ENCODE measurements at regions not wholly inside any gene's neighbourhood (a gene's known extent, or its start where the extent isn't known, plus 50 kb on each side); places are given as distances from the start of the nearest gene placed in this dataset.

- Histone ChIP-seq H3K27ac (ENCODE audit: low read length) (no peak overlapping the region), H3K4me3 (ENCODE audit: low read length) (no peak overlapping the region), H4K20me1 (ENCODE audit: insufficient read depth, low read length) (no peaks in the 10 kb centered on the region), H3F3A (ENCODE audit: insufficient read depth, low read length) (no peaks in the 10 kb centered on the region), H3K9ac (ENCODE audit: low read length) (no peak overlapping the region), H3K4me2 (ENCODE audit: low read depth, low read length) (no peak overlapping the region), H2AFZ (ENCODE audit: low read length) (no peak overlapping the region), H3K9me2 (replicated peaks; ENCODE audit: insufficient read depth, low read length) (no peaks in the 10 kb centered on the region; the same call in 1 of the 2 replicates), H3K9me3 (replicated peaks; ENCODE audit: insufficient read depth, low read length) (no peaks in the 10 kb centered on the region), H3K27me3 (replicated peaks; ENCODE audit: insufficient read depth, low read length) (no peaks in the 10 kb centered on the region), H3K36me3 (replicated peaks; ENCODE audit: insufficient read depth, low read length) (no peaks in the 10 kb centered on the region), H3K4me1 (ENCODE audit: low read length) (no peaks in the 10 kb centered on the region), H3K79me2 (ENCODE audit: low read length) (no peaks in the 10 kb centered on the region)
- no peak for DNase-seq
- TF ChIP-seq EZH2phosphoT487 (IDR thresholded peaks at IDR 0.05; ENCODE audit: low read length), result no peak
- no peak for TF ChIP-seq CTCF (IDR thresholded peaks at IDR 0.05; ENCODE audit: low read length)
- no peak for TF ChIP-seq EZH2 (optimal IDR thresholded peaks at IDR 0.05; ENCODE audit: low read depth, low read length)
Observed at GRCh38 chr5:36438765-36439561, 137.3 kb upstream of the RANBP3L start.

GRCh38 chr5:36440300-36440699, 138.6 kb upstream of the RANBP3L start:
- H3K79me2 ChIP-seq (ENCODE audit: low read length), result no peaks in the 10 kb centered on the region
- no peaks in the 10 kb centered on the region for H3K36me3 ChIP-seq (replicated peaks; ENCODE audit: insufficient read depth, low read length)
- no peaks in the 10 kb centered on the region for H4K20me1 ChIP-seq (ENCODE audit: insufficient read depth, low read length)
- H3K27me3 ChIP-seq (replicated peaks; ENCODE audit: insufficient read depth, low read length), result no peaks in the 10 kb centered on the region
- no peaks in the 10 kb centered on the region for H3K9me3 ChIP-seq (replicated peaks; ENCODE audit: insufficient read depth, low read length)
- H2AFZ ChIP-seq (ENCODE audit: low read length), result no peak overlapping the region
- no peaks in the 10 kb centered on the region for H3K4me1 ChIP-seq (ENCODE audit: low read length)
- no peak for DNase-seq
- H3K4me3 ChIP-seq (ENCODE audit: low read length), result no peak overlapping the region
- no peak overlapping the region for H3K27ac ChIP-seq (ENCODE audit: low read length)
- H3K9me2 ChIP-seq (replicated peaks; ENCODE audit: insufficient read depth, low read length), result no peaks in the 10 kb centered on the region; the same call in 1 of the 2 replicates
- H3K4me2 ChIP-seq (ENCODE audit: low read depth, low read length), result no peak overlapping the region
- H3K9ac ChIP-seq (ENCODE audit: low read length), result no peak overlapping the region
- no peaks in the 10 kb centered on the region for H3F3A ChIP-seq (ENCODE audit: insufficient read depth, low read length)
- TF ChIP-seq CTCF (IDR thresholded peaks at IDR 0.05; ENCODE audit: low read length) (no peak), EZH2phosphoT487 (IDR thresholded peaks at IDR 0.05; ENCODE audit: low read length) (no peak)

GRCh38 chr5:36441280-36441679, 139.6 kb upstream of the RANBP3L start:
- no peak overlapping the region for H3K27ac ChIP-seq (ENCODE audit: low read length)
- H3K9me3 ChIP-seq (replicated peaks; ENCODE audit: insufficient read depth, low read length), result no peaks in the 10 kb centered on the region
- H3K27me3 ChIP-seq (replicated peaks; ENCODE audit: insufficient read depth, low read length), result no peaks in the 10 kb centered on the region
- no peak for DNase-seq
- no peak overlapping the region for H2AFZ ChIP-seq (ENCODE audit: low read length)
- no peaks in the 10 kb centered on the region; the same call in 1 of the 2 replicates for H3K9me2 ChIP-seq (replicated peaks; ENCODE audit: insufficient read depth, low read length)
- H3F3A ChIP-seq (ENCODE audit: insufficient read depth, low read length), result no peaks in the 10 kb centered on the region
- H3K4me2 ChIP-seq (ENCODE audit: low read depth, low read length), result no peak overlapping the region
- no peak overlapping the region for H3K9ac ChIP-seq (ENCODE audit: low read length)
- H4K20me1 ChIP-seq (ENCODE audit: insufficient read depth, low read length), result no peaks in the 10 kb centered on the region
- H3K4me1 ChIP-seq (ENCODE audit: low read length), result no peaks in the 10 kb centered on the region
- H3K79me2 ChIP-seq (ENCODE audit: low read length), result no peaks in the 10 kb centered on the region
- H3K4me3 ChIP-seq (ENCODE audit: low read length), result no peak overlapping the region
- no peaks in the 10 kb centered on the region for H3K36me3 ChIP-seq (replicated peaks; ENCODE audit: insufficient read depth, low read length)
- TF ChIP-seq EZH2 (optimal IDR thresholded peaks at IDR 0.05; ENCODE audit: low read depth, low read length) (no peak), EZH2phosphoT487 (IDR thresholded peaks at IDR 0.05; ENCODE audit: low read length) (no peak), CTCF (IDR thresholded peaks at IDR 0.05; ENCODE audit: low read length) (no peak)
